AG08396 (cell line): ENCODE measurements at regions not wholly inside any gene's neighbourhood (a gene's known extent, or its start where the extent isn't known, plus 50 kb on each side); places are given as distances from the start of the nearest gene placed in this dataset.
A peak's percentile ranks its signal among the peaks of the same experiment; 100 is the strongest.

Experiments used
- DNase-seq: peaks from one replicate; pipeline ENCODE4 v3.0.0; 2012; ENCODE audit warnings: low spot score, mixed read lengths

GRCh38 chr6:169082817-169083507 is 170.7 kb downstream of the THBS2 start:
- DNase-seq, result no peak

GRCh38 chr6:169082093-169082492 is 171.6 kb downstream of the THBS2 start:
- DNase-seq, result no peak

- DNase-seq, result no peak
These were observed 172.4 kb downstream of the THBS2 start for GRCh38 chr6:169081248-169081647.

- DNase-seq, result no peak
These were observed 174.0 kb downstream of the THBS2 start for GRCh38 chr6:169079650-169080049.

GRCh38 chr6:169078399-169079145 is 175.1 kb downstream of the THBS2 start:
- no peak for DNase-seq

GRCh38 chr6:169075915-169076654 is 177.6 kb downstream of the THBS2 start:
- no peak for DNase-seq

GRCh38 chr6:169075211-169075914 is 178.3 kb downstream of the THBS2 start:
- DNase-seq, result peak; percentile 51

- no peak for DNase-seq
These were observed 179.1 kb downstream of the THBS2 start for GRCh38 chr6:169074526-169074925.

GRCh38 chr6:169073311-169073710 is 180.3 kb downstream of the THBS2 start:
- DNase-seq, result no peak

GRCh38 chr6:169072127-169073042 is 181.3 kb downstream of the THBS2 start:
- DNase-seq, result no peak

GRCh38 chr6:169071394-169071793 is 182.3 kb downstream of the THBS2 start:
- DNase-seq, result no peak

- peak; percentile 93 for DNase-seq
These were observed 183.0 kb downstream of the THBS2 start for GRCh38 chr6:169070506-169071176.

- DNase-seq, result no peak
These were observed 184.3 kb downstream of the THBS2 start for GRCh38 chr6:169069356-169069755.

- no peak for DNase-seq
These were observed 189.5 kb downstream of the THBS2 start for GRCh38 chr6:169064194-169064593.

- no peak for DNase-seq
These were observed 191.4 kb downstream of the THBS2 start for GRCh38 chr6:169062272-169062671.

- no peak for DNase-seq
These were observed 195.0 kb downstream of the THBS2 start for GRCh38 chr6:169058634-169059033.

GRCh38 chr6:169052462-169052861 is 201.2 kb downstream of the THBS2 start:
- no peak for DNase-seq

GRCh38 chr6:169051371-169051770 is 202.3 kb downstream of the THBS2 start:
- DNase-seq, result no peak

- DNase-seq, result no peak
These were observed 204.8 kb downstream of the THBS2 start for GRCh38 chr6:169048865-169049205.

GRCh38 chr6:169048185-169048864 is 205.3 kb downstream of the THBS2 start:
- no peak for DNase-seq
